GM12878 (cell line): ENCODE measurements at regions not wholly inside any gene's neighbourhood (a gene's known extent, or its start where the extent isn't known, plus 50 kb on each side); places are given as distances from the start of the nearest gene placed in this dataset.

ENCODE experiments used
- ATAC-seq: fragments of 200-7000 bp; cut with Tn5 transposase; 3 replicates; pipeline ENCODE4 v1.9.1; 2020; ENCODE audit warnings: mild to moderate bottlenecking, moderate library complexity
- BruUV-seq: library from RNA; stranded (reverse); fragments of 400-500 nt; replicated peaks from 2 replicates; lab custom pipeline; 2021; lab: Mats Ljungman, UMichigan
- CTCF ChIA-PET: fragments of 300-600 bp; sonication (Branson Sonifier 250); formaldehyde crosslinking; extraction: SDS; loops from one replicate; lab custom pipeline; 2021; ENCODE audit warnings: inconsistent platforms; lab: Yijun Ruan, JAX
- POLR2A ChIA-PET: fragments of 350-600 bp; formaldehyde crosslinking; extraction: SDS; loops from one replicate; lab custom pipeline; 2021; ENCODE audit warnings: inconsistent platforms; lab: Charles Lee
- RAD21 ChIA-PET: fragments of 300-600 bp; sonication (Branson Sonifier 250); formaldehyde crosslinking; loops from one replicate; lab custom pipeline; 2023; ENCODE audit warnings: antibody characterized with exemption; ENCODE audit not compliant: unreplicated experiment; lab: Charles Lee
- SMC1A ChIA-PET: fragments of 300-600 bp; sonication (Branson Sonifier 250); formaldehyde crosslinking; loops from one replicate; lab custom pipeline; 2023; ENCODE audit not compliant: unreplicated experiment, uncharacterized antibody; lab: Charles Lee
- DNase-seq: peaks from one replicate; pipeline ENCODE4 v3.0.0-alpha.2; 2011; ENCODE audit warnings: low read depth, low spot score
- FAIRE-seq: peaks from 3 replicates; lab custom pipeline; 2011; peaks lifted over from hg19 to GRCh38; lab: Jason Lieb, UNC
- H2AFZ ChIP-seq: 2 replicates; pipeline ENCODE4 v1.6.0; 2011; ENCODE audit warnings: low read depth, low read length, control low read depth; ENCODE audit not compliant: control insufficient read depth
- H3K27ac ChIP-seq: 2 replicates; pipeline ENCODE4 v1.5.1; 2011; ENCODE audit warnings: control low read depth; ENCODE audit not compliant: control insufficient read depth, insufficient read depth
- H3K27me3 ChIP-seq, 2 experiments: replicated peaks in 1 of 2; 2 replicates each; pipeline versions ENCODE4 v1.6.0 to v1.6.1; 2011; ENCODE audit warnings: low read length in 1 of 2; ENCODE audit not compliant: control insufficient read depth in 2 of 2, insufficient read depth in 2 of 2
- H3K36me3 ChIP-seq, 2 experiments: 2 replicates each; pipeline ENCODE4 v1.5.1; 2011; ENCODE audit warnings: low read length in 1 of 2; ENCODE audit not compliant: control insufficient read depth in 2 of 2, insufficient read depth in 2 of 2
- H3K4me1 ChIP-seq: 2 replicates; pipeline ENCODE4 v1.6.1; 2011; ENCODE audit warnings: mild to moderate bottlenecking, low read length, moderate library complexity, mixed read lengths; ENCODE audit not compliant: control insufficient read depth, insufficient read depth
- H3K4me2 ChIP-seq: 2 replicates; pipeline ENCODE4 v1.6.0; 2011; ENCODE audit warnings: control low read depth; ENCODE audit not compliant: control insufficient read depth, insufficient read depth
- H3K4me3 ChIP-seq: fragments of 200-600 bp; sonication (generic); 2 replicates; pipeline ENCODE4 v1.5.1; 2016
- H3K79me2 ChIP-seq: 2 replicates; pipeline ENCODE4 v1.6.0; 2011; ENCODE audit warnings: low read length; ENCODE audit not compliant: control insufficient read depth, insufficient read depth
- H3K9ac ChIP-seq: 2 replicates; pipeline ENCODE4 v1.8.0; 2011; ENCODE audit warnings: low read length, control low read depth, mixed read lengths; ENCODE audit not compliant: control insufficient read depth, insufficient read depth
- H3K9me3 ChIP-seq: replicated peaks from 3 replicates; pipeline ENCODE4 v1.5.1; 2011; ENCODE audit warnings: mild to moderate bottlenecking, low read length; ENCODE audit not compliant: control insufficient read depth, insufficient read depth
- H4K20me1 ChIP-seq: 2 replicates; pipeline ENCODE4 v1.6.0; 2011; ENCODE audit not compliant: control insufficient read depth, insufficient read depth
- ASH2L ChIP-seq: fragments of 300-600, 200-600 bp; sonication (generic); IDR thresholded peaks from 2 replicates; pipeline ENCODE4 v1.6.1; 2017; ENCODE audit warnings: low read depth, mild to moderate bottlenecking, borderline replicate concordance
- CBFB ChIP-seq: IDR thresholded peaks from 2 replicates; pipeline ENCODE4 v1.6.1; 2016; ENCODE audit warnings: antibody characterized with exemption, low read depth
- FOXM1 ChIP-seq: IDR thresholded peaks from 2 replicates; pipeline ENCODE4 v1.6.1; 2012; ENCODE audit warnings: low read depth, mild to moderate bottlenecking, inconsistent platforms, low read length, moderate library complexity
- MYC ChIP-seq: IDR thresholded peaks from 2 replicates; pipeline ENCODE4 v1.6.1; 2011; ENCODE audit warnings: mild to moderate bottlenecking, low read length, moderate library complexity, inconsistent platforms; ENCODE audit not compliant: insufficient read depth, insufficient replicate concordance, insufficient read length, severe bottlenecking
- NFIC ChIP-seq: IDR thresholded peaks from 2 replicates; pipeline ENCODE4 v1.6.1; 2012; ENCODE audit warnings: low read depth, mild to moderate bottlenecking, inconsistent platforms, low read length, moderate library complexity
- PAX8 ChIP-seq: fragments of 450-650 bp; IDR thresholded peaks from 2 replicates; pipeline ENCODE4 v1.6.1; 2017; ENCODE audit warnings: mild to moderate bottlenecking, moderate library complexity
- SIX5 ChIP-seq: IDR thresholded peaks from 2 replicates; pipeline ENCODE4 v1.6.1; 2011; ENCODE audit warnings: mild to moderate bottlenecking, low read depth, low read length, moderate library complexity; ENCODE audit not compliant: severe bottlenecking
- SMARCA5 ChIP-seq: fragments of 450-650 bp; IDR thresholded peaks from 2 replicates; pipeline ENCODE4 v1.6.1; 2017; ENCODE audit warnings: mild to moderate bottlenecking
- SMC3 ChIP-seq: IDR thresholded peaks from 2 replicates; pipeline ENCODE4 v1.6.1; 2011; ENCODE audit warnings: low read length, improper control_type of control experiment, borderline replicate concordance
- ZNF592 ChIP-seq: fragments of 450-650 bp; IDR thresholded peaks from 2 replicates; pipeline ENCODE4 v1.6.1; 2017; ENCODE audit warnings: mild to moderate bottlenecking, moderate library complexity
- ZSCAN29 ChIP-seq: fragments of 450-650 bp; IDR thresholded peaks from 2 replicates; pipeline ENCODE4 v1.6.1; 2017; ENCODE audit warnings: mild to moderate bottlenecking, moderate library complexity
- WGBS: methylation state at CpG from one replicate; pipeline ENCODE4 v1.1.6; 2016; ENCODE audit warnings: low lambda C conversion rate; ENCODE audit not compliant: insufficient replicate concordance, insufficient coverage; ENCODE audit errors: missing lambda C conversion rate; 5-methylcytosine and 5-hydroxymethylcytosine counted together
- in situ Hi-C: fragments of 300-500 bp; cut with MboI; formaldehyde crosslinking; loops from 9 replicates; pipeline ENCODE4 v1.14.3; 2018; ENCODE audit warnings: mixed read lengths
- intact Hi-C: fragments of 100-400 bp; cut with micrococcal nuclease; formaldehyde crosslinking; loops from one replicate; pipeline ENCODE4 v1.14.2; 2022; ENCODE audit not compliant: unreplicated experiment
- TF ChIP-seq, protein P1 (sequence below): fragments of 450-650 bp; IDR thresholded peaks from 2 replicates; pipeline ENCODE4 v1.6.1; 2016; ENCODE audit warnings: mild to moderate bottlenecking
- TF ChIP-seq, protein P2 (sequence below): fragments of 450-650 bp; IDR thresholded peaks from 2 replicates; pipeline ENCODE4 v1.6.1; 2016; ENCODE audit warnings: mild to moderate bottlenecking, moderate library complexity, borderline replicate concordance

GRCh38 chr16:65532846-65533245 is 411.0 kb upstream of the CDH11 start:
- CTCF ChIA-PET, result no interaction called here
- no peak for DNase-seq
- no peak overlapping the region for H3K9ac ChIP-seq
- no peaks in the 10 kb centered on the region for H3K27me3 ChIP-seq
- POLR2A ChIA-PET, result no interaction called here
- SMC1A ChIA-PET, result no interaction called here
- no peaks in the 10 kb centered on the region for H3K36me3 ChIP-seq
- H3K9me3 ChIP-seq, result no peaks in the 10 kb centered on the region
- H3K4me2 ChIP-seq, result no peak overlapping the region
- no peak overlapping the region for H3K4me3 ChIP-seq
- no peak overlapping the region for H3K27ac ChIP-seq
- FAIRE-seq, result no peak
- intact Hi-C loops (no loop called here), in situ Hi-C loops (no loop called here)
- H3K4me1 ChIP-seq, result no peaks in the 10 kb centered on the region
- BruUV-seq, result no TSS peak
- 25% methylated on average over 2 of the region's 2 CpGs for WGBS
- no peaks in the 10 kb centered on the region for H3K79me2 ChIP-seq
- no peak for ATAC-seq
- H4K20me1 ChIP-seq, result no peaks in the 10 kb centered on the region
- H2AFZ ChIP-seq, result no peak overlapping the region
- RAD21 ChIA-PET, result no interaction called here
- TF ChIP-seq ASH2L, result no peak
- no peak for TF ChIP-seq SIX5
- TF ChIP-seq SMC3, result no peak
- no peak for TF ChIP-seq MYC
- TF ChIP-seq PAX8, result no peak
- TF ChIP-seq NFIC, result no peak
- TF ChIP-seq, protein P1, sequence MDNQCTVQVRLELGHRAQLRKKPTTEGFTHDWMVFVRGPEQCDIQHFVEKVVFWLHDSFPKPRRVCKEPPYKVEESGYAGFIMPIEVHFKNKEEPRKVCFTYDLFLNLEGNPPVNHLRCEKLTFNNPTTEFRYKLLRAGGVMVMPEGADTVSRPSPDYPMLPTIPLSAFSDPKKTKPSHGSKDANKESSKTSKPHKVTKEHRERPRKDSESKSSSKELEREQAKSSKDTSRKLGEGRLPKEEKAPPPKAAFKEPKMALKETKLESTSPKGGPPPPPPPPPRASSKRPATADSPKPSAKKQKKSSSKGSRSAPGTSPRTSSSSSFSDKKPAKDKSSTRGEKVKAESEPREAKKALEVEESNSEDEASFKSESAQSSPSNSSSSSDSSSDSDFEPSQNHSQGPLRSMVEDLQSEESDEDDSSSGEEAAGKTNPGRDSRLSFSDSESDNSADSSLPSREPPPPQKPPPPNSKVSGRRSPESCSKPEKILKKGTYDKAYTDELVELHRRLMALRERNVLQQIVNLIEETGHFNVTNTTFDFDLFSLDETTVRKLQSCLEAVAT, result no peak
- TF ChIP-seq, protein P2, sequence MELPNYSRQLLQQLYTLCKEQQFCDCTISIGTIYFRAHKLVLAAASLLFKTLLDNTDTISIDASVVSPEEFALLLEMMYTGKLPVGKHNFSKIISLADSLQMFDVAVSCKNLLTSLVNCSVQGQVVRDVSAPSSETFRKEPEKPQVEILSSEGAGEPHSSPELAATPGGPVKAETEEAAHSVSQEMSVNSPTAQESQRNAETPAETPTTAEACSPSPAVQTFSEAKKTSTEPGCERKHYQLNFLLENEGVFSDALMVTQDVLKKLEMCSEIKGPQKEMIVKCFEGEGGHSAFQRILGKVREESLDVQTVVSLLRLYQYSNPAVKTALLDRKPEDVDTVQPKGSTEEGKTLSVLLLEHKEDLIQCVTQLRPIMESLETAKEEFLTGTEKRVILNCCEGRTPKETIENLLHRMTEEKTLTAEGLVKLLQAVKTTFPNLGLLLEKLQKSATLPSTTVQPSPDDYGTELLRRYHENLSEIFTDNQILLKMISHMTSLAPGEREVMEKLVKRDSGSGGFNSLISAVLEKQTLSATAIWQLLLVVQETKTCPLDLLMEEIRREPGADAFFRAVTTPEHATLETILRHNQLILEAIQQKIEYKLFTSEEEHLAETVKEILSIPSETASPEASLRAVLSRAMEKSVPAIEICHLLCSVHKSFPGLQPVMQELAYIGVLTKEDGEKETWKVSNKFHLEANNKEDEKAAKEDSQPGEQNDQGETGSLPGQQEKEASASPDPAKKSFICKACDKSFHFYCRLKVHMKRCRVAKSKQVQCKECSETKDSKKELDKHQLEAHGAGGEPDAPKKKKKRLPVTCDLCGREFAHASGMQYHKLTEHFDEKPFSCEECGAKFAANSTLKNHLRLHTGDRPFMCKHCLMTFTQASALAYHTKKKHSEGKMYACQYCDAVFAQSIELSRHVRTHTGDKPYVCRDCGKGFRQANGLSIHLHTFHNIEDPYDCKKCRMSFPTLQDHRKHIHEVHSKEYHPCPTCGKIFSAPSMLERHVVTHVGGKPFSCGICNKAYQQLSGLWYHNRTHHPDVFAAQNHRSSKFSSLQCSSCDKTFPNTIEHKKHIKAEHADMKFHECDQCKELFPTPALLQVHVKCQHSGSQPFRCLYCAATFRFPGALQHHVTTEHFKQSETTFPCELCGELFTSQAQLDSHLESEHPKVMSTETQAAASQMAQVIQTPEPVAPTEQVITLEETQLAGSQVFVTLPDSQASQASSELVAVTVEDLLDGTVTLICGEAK, result no peak
- TF ChIP-seq ZNF592, result no peak
- no peak for TF ChIP-seq CBFB
- TF ChIP-seq ZSCAN29, result no peak
- no peak for TF ChIP-seq SMARCA5
- no peak for TF ChIP-seq FOXM1
